ENCODE measurements at regions not wholly inside any gene's neighbourhood (a gene's known extent, or its start where the extent isn't known, plus 50 kb on each side); places are given as distances from the start of the nearest gene placed in this dataset.
"Not testable (repeated sequence)": the region's sequence is repeated elsewhere in the genome, so short reads cannot be mapped to it uniquely, and the experiment has no call there.

DNA sequence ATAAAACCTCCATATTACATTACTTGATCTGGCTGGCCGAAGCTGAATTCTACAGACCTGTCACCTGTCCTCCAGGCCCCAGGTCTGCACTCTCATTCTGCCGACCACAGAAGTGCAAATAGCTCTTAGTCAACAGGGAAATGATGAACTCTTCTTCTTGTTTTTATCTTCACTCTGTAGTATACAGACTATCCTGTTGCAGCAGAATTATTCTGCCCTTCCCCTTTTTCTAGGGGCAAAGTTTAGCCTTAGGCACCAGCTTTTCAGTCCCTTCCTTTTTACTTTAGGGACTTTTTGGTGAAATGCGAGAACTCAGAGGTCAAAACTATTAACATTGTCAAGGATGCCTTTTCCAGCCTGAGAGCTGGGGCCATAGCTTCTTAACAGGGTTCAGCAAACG lies 229.6 kb upstream of the EGLN3 start:
- no peak for DNase-seq (ENCODE audit: low read depth in 1 of 2, low spot score in 1 of 2)

DNA sequence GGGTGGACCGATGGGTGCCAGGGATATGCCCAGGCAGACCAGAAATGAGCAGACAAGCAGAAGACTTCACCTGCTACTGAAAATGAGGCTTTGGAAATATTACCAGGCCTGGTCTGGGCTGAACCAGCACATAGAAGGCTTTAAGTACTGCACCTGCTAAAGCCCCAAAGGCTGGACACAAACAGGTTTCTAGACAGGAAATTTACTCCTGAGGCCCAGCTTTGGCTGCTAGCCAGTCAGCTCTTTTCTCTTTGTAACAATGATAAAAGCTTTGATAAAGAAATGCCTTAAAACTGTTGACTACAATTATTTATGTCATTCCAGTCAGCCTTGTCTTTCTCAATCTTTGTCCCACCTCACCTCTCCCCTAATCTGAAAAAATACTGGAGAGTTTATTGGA lies 228.9 kb upstream of the EGLN3 start:
- DNase-seq (ENCODE audit: low read depth in 1 of 2, low spot score in 1 of 2): no peak

GRCh38 chr14:34177466-34177865 lies 226.6 kb upstream of the EGLN3 start:
- DNase-seq (ENCODE audit: low read depth in 1 of 2, low spot score in 1 of 2): no peak

GRCh38 chr14:34175574-34175973 lies 224.7 kb upstream of the EGLN3 start:
- DNase-seq (ENCODE audit: low read depth in 1 of 2, low spot score in 1 of 2): no peak

DNA sequence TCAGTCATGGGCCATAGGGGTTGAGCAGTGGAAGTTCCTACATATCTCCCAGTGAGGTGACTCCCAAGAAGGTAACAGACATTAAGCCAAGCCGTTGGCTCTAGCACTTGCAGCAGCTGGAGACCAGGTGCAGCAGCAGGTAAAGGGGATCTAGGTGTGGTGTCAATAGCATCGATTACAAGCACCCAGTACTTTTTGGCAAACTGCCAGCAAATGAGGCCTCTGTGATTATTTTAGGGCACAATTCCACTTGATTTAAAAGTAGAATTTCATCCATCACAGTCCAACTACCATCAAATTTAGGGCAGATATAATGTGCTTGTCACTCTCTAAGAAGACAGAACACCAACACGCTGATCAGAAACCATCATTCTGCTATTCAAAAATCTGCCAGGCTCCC lies 224.1 kb upstream of the EGLN3 start:
- no peak for DNase-seq (ENCODE audit: low read depth in 1 of 2, low spot score in 1 of 2)

- DNase-seq (ENCODE audit: low read depth in 1 of 2, low spot score in 1 of 2): no peak
Observed at GRCh38 chr14:34173916-34174315, 223.0 kb upstream of the EGLN3 start.

DNA sequence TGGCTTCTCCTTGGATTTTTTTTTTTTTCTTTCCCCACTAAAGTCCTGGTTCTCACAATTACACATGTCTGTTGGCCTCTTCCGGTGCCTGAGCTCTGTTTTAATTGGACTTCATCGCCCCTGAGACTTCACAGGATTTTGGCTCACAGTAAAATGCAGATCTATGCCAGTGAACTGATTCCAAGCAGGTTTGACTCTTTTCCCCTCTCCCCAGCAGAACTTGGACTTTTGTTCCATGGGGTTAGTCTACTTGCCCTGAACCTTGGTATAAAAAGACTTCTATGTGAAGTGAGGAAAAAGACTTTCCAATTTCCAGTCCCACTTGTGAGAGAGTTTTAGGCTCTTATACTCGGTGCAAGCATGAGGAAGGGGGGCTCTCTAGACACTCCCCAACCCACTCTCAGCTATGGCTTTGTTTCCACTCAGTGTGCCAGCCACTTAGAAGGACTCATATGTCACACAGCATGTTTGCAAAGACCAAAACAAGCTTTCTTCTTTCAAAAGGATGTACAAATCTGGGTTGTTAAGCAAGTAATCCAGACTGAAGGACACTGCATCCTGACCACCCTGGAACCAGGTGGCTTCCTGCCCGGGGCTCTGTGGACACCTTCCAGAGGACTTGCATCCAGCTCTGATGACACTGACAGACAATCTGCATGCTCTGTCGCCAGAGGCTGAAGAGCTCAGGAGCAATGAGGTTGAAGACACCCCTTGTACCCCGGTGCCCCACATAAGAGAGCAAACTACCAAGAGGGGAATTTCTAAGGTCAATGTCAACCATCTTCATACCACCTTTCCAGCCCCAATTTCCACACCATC lies 221.9 kb upstream of the EGLN3 start:
- no peak for DNase-seq (ENCODE audit: low read depth in 1 of 2, low spot score in 1 of 2)

DNA sequence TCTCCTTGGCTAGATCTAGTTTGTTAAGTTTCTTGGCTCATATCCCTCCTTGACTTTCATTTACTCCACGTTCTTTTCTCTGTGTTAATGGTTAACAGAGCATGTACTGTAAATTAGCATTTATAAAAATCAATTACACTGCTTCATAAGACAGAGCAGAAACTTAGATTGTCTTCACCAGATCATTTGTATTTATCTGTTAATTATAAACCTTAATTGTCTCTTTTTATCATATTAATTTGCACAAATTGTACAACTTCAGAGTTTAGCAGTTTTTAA lies 221.2 kb upstream of the EGLN3 start:
- DNase-seq (ENCODE audit: low read depth in 1 of 2, low spot score in 1 of 2): no peak

DNA sequence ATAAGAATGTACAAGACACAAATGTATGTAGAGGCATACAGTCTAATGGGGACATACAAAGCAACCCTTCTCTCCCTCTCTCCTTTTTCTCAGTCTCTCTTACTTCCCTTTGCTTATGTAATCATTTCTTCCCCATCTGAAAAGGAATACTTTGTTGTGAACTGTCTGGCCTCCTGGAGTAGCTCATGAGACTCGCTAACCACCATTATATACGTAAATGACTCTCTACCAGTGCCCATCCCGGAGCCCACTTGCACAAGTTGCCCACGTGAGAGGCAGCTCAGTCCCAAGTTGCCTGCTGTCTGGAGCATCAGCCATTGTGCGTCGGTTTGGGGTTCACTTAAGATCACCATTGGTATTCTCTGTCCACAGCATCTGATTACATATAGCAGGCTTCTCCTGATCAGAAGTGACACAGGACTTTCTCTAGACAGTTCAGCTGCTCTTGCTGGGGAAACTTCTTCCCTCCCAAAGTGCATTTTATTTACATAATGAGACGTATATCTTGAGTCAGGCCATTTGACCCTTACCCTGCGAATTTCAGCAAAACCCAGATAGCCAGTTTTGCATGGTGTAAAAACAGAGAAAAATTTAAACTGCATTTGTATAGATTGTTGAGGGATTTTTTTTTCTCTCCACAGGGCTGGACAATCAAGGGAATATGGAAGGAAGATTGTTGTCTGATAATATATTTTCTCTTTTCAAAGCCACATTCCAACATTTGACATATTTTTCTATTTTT lies 220.7 kb upstream of the EGLN3 start:
- no peak for DNase-seq (ENCODE audit: low read depth in 1 of 2, low spot score in 1 of 2)

GRCh38 chr14:34170882-34171281 lies 220.0 kb upstream of the EGLN3 start:
- no peak for DNase-seq (ENCODE audit: low read depth in 1 of 2, low spot score in 1 of 2)

GRCh38 chr14:34169561-34169960 lies 218.7 kb upstream of the EGLN3 start:
- no peak for DNase-seq (ENCODE audit: low read depth in 1 of 2, low spot score in 1 of 2)

DNA sequence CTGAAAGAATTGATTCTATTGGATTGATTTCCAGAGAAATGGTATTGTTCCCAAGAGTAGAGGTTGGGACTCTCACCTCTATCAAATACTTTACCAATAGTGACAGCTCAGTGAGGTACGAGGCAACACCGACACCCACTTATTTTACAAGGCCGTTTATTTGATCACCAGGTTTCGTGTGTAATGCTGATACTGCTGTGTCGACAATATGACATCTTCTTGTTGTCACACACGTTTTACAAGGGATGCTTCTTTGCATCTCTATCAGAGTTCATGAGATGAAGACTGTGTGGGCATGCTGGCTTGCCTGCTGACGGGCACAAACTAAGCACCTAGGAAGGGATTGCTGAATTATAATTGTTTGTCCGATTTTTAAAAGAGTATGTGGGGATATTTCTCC lies 217.8 kb upstream of the EGLN3 start:
- DNase-seq (ENCODE audit: low read depth in 1 of 2, low spot score in 1 of 2): no peak

- DNase-seq (ENCODE audit: low read depth in 1 of 2, low spot score in 1 of 2): no peak
Observed at GRCh38 chr14:34165847-34166350, 215.0 kb upstream of the EGLN3 start.

- no peak for DNase-seq (ENCODE audit: low read depth in 1 of 2, low spot score in 1 of 2)
Observed at GRCh38 chr14:34164162-34164864, 213.4 kb upstream of the EGLN3 start.

GRCh38 chr14:34161351-34162082 lies 210.6 kb upstream of the EGLN3 start:
- DNase-seq (ENCODE audit: low read depth in 1 of 2, low spot score in 1 of 2): no peak

DNA sequence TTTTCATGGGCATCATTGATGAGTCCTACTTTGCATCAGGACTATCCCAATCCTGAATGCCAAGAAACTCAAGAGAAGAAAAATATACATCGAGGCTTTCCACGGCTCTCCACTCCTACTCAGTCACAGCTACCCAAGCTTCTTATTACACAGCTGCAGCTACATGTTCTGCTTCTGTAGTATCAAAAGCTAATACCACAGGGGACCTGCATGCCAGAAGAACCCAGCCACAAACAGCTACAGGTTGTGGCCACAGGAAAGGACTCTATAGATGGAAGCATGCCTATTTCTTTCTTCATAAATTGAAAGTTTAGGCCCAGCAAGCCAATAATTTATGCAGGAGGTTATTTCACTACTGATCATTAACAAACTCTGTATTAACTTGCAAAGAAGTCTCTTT lies 209.7 kb upstream of the EGLN3 start:
- DNase-seq (ENCODE audit: low read depth in 1 of 2, low spot score in 1 of 2): no peak

DNA sequence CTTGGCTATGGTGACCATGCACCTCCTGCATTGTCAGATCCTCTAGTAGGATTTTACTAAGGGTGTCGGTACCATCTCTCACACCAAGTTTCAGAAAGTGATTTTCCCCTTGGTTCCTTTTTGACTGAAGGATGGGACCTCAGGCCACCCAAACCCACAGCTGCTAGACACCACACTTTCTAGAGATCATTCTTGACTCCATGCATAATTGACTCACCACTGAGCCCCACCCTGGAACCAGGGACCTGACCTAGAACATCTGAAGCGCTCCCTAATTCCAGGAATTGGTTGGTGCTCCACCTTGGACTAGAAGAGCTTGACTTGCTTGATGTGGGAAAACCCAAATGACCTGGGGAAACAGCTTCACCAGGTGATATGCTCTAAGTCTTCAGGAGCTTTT lies 206.8 kb upstream of the EGLN3 start:
- DNase-seq (ENCODE audit: low read depth in 1 of 2, low spot score in 1 of 2): no peak

GRCh38 chr14:34147461-34147860 lies 196.6 kb upstream of the EGLN3 start:
- no peak for DNase-seq (ENCODE audit: low read depth in 1 of 2, low spot score in 1 of 2)

- not testable (repeated sequence) for DNase-seq (ENCODE audit: low read depth in 1 of 2, low spot score in 1 of 2)
Observed at GRCh38 chr14:34140127-34140526, 189.3 kb upstream of the EGLN3 start.

DNA sequence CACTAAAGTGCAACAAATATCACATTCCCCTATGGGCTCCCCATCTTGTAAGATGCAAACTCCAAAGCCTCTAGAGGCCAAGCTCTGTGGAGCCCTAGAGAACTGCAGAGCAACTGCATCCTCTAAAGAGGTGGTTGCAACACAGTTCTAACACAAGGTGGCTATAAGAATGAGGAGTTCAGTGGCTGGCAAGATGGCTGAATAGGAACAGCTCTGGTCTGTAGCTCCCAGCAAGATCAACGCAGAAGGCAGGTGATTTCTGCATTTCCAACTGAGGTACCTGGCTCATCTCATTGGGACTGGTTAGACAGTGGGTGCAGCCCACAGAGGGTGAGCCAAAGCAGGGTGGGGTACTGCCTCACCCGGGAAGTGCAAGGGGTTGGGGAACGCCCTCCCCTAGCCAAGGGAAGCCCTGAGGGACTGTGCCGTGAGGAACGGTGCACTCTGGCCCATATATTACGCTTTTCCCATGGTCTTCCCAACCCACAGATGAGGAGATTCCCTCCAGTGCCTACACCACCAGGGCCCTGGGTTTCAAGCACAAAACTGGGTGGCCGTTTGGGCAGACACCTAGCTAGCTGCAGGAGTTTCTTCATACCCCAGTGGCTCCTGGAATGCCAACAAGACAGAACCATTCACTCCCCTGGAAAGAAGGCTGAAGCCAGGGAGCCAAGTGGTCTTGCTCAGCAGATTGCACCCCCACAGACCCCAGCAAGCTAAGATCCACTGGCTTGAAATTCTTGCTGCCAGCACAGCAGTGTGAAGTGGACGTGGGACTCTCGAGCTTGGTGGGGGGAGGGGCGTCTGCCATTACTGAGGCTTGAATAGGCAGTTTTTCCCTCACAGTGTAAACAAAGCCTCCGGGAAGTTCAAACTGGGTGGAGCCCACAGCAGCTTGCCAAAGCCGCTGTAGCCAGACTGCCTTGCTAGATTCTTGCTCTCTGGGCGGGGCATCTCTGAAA lies 188.6 kb upstream of the EGLN3 start:
- DNase-seq (ENCODE audit: low read depth in 1 of 2, low spot score in 1 of 2): not testable (repeated sequence)
